CD1c-positive myeloid dendritic cell (primary cell): ENCODE measurements at regions not wholly inside any gene's neighbourhood (a gene's known extent, or its start where the extent isn't known, plus 50 kb on each side); places are given as distances from the start of the nearest gene placed in this dataset.
"Not testable (repeated sequence)": the region's sequence is repeated elsewhere in the genome, so short reads cannot be mapped to it uniquely, and the experiment has no call there.

ENCODE experiments used
- DNase-seq: peaks from one replicate; pipeline ENCODE4 v3.0.0-alpha.2; 2016; ENCODE audit errors: extremely low spot score

DNA sequence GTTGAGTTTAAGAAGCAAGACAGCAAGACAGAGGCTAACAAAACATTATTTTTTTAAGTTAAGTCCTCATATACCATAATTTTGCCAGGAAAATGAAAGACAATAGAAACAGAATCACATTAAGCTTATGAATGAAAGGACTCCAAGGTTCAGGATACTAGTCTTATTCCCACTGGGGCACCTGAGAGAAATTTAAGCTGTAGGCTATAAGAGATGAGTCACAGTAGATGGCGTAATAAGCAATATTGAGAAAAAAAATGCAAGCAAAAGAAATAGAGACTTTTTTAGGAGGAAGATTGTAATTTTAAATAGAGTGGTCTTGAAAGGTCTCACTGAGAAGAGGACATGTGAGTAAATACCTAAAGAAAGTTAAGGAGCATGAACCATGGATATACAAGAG is 57.1 kb upstream of the KIF2B start:
- no peak for DNase-seq

DNA sequence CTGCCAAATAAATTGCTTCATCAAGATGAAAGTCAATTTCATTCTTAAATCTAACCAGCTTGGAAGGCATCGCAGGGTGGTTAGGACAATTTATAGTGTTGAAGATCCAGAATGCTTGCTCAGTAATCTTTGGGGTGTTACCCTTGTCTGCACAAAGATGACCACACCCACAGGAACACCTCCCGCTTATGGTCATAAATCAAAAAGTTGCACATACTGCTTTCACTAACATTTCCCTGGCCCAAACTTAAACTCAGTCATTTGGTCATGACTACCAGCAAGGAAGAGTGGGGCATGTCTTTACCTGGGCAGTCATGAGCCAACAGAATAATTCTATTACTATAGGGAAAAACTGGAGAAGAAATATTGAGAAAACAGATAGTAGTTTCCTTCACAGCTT is 57.6 kb upstream of the KIF2B start:
- no peak for DNase-seq

DNA sequence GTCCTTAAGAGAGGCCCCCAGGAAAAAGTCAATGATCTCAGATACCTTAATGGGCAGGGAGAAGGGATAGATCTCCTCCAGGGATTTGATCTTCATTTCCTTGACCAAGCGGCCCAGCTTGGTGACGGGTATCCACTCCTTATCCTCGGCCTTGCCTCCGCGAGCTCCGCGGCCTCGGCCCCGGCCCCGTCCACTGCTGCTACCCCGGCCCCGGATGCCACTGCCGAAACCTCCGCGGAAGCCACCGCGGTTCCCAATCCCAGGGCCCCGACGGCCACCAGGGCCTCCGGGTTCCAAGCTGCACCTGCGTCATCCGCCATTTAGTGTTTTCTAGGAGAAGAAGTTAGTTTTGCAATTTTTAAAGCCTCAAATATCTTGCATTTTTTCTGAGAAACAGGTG is 65.2 kb upstream of the KIF2B start:
- DNase-seq: no peak

DNA sequence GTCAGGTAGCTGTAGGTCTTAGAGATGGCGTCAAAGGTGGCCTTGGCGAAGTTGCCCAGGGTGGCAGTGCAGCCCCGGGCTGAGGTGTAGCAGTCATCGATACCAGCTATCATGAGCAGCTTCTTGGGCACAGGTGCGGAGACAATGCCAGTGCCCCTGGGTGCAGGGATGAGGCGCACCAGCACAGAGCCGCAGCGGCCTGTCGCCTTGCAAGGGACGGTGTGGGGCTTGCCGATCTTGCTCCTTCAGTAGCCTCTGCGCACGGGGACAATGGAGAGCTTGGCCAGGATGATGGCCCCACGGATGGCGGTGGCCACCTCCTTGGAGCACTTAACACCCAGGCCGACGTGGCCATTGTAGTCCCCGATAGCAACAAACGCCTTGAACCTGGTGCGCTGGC is 65.6 kb upstream of the KIF2B start:
- not testable (repeated sequence) for DNase-seq

DNA sequence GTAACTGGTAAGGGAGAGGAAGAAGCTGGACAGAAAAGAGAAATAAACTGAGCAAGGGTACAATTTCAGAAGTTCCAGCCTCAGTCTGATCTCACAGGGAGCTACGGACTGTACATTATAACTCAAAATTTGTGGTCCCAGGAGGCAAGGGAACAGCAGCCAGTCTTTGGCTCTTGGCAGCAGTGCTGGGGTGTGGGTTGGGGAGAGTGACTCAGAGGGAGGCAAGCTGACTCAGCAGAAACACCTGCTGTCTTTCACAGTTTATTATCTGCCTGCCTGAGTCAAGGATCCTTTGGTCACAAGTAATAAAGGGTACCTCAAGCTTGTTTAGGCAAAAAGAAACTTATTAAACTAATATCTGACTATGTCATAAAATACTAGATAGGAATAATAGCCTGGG is 73.5 kb upstream of the KIF2B start:
- DNase-seq: no peak

DNA sequence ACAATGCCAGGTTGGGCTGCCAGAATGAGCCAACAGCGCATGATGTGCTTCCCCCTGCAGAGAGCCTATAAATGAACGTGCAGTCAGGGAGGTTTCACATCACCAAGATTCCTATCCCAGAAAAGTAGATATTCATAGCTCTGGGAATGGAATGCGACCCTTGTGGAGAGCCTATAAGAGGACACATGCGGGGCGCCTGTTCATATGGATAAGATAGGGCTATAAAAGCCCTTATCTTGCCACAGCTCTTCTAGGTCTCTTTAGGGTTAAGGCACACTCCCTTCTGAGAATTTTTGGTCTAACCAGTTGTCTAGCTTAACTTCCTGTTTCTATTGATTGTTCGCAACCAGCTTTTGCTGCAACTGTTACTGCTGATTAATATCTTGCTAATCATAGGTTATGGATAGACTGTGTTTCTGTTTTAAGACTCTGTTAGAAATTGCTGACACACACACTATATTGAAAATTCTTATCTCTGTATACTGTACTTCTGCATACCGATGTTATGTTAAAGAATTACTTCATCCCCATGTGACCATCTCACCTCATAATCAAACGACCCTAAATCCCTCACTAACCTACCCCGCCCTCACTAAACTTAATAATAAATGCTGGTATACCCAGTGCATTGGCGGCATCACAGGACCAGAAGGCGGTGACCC is 74.4 kb upstream of the KIF2B start:
- DNase-seq: not testable (repeated sequence)

DNA sequence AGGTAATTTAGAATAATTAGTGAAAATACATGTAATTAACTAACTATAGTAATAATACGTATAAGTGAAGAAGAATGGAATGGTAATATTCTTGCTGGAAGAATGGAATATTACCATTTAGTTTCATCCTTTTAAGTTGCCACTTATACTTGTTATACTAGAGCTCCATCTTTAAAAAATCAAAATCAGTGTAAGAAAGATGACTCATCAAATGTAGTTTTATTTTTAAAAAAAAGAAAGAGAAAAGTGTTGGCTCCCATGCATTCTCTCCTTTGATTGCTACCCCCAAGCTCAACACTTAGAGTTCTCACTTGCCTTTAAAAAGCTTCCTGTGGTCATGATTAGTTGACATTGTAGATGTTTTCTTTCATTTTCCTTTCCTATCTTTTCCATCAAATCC is 82.4 kb upstream of the KIF2B start:
- DNase-seq: no peak

DNA sequence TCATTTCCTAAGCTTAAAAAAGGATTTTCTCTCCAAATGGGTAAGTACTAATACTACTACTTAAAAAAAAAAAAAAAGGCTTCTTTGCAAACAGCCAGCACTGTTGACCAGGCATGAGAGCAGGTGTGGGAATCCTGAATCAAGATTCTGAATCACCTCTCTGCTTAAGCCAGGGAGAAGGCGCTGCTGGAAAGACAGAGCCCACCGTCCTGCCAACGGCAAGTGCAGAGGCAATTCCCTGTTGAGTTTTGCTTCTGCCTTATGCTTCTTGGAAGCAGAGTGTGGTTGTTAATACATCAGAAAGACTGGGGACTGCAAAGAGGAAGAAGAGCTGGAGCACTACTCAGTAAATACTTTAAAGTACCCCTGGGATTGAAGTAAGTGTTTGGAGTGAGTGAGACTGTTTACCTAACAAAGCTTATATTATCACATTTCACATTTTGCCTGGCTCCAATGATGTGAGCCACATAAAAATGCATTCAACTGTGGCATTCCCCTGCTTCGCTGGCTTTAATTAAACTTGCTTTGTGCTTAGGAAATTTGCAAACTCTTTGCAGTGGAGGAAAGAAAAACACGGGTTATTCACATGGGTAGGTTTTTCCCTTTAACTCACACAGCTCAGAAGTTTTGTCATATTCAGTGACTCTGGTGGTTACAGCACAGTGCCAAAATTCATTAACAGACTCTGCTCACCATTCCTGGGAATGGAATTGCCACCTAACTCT is 86.0 kb upstream of the KIF2B start:
- DNase-seq: no peak

DNA sequence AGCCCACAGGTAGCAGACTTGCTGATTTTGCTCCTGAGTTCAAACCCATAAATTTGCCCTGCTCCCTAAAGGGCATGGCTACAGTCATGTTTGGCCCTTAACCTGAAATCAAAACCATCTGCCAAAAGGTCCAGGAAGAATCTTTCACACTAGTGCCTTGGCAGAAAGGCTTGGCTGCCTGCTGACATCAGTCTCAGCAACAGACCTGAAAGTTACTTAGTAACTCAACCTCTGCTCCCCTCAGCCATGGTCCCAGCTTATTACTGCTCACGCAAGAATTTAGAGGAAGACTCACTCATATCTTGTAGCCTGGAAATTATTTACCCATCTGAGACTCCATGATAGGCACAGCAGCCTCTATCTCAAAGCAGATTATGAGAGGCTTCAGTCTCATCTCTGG is 98.0 kb upstream of the KIF2B start:
- no peak for DNase-seq

DNA sequence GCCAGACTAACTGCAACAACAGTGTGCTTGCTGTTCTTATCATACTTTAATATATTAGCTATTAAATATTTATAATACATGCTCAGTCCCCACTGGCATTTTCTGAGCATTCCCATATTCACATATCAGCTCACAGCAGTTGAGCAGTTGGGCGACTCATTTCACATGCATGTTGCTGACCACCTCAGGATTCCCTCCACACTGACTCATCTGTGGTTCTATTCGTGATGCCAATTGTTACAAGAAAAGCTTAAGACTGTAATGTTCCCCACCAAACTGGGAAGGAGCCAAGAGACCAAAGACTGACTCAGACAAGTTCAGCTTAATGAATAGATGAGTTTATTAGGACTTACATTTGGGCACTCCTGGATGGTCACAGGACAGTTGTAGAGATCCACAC is 100.3 kb upstream of the KIF2B start:
- DNase-seq: no peak

DNA sequence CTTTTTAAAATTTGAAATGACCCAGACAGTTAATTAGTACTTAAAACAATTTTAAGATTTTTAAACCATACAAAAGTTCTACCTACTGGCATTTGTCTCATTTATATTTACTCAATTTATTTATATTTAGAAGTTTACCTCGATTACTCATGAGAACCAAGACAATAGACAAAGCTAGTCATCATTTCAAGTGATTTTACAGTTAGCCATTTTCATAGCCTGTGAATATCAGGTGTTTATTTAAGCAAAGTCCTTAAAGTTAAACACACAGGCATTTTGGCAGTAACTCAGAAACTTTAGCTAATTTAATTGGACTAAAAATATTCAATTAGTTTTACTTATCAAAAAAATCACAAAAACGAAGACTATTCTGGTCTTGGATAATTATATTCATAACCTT is 101.6 kb upstream of the KIF2B start:
- no peak for DNase-seq

DNA sequence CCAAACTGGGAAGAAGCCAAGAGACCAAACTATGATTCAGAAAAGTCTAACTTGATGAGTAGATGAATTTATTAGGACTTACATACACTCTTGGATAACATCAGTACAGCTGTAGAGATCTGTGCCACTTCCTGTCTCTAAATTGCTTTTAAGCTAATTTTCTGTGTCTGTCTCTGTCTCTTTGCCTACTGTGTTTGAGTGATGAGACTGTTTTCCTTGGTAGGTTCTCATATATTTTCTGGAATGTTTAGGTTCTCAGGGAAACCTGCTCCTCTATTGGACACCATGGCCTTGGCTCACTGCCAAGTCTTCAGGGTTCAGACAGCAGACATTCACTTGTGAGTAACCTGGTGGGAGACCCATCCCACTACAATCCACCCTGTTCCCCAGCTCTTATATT is 103.5 kb upstream of the KIF2B start:
- no peak for DNase-seq

DNA sequence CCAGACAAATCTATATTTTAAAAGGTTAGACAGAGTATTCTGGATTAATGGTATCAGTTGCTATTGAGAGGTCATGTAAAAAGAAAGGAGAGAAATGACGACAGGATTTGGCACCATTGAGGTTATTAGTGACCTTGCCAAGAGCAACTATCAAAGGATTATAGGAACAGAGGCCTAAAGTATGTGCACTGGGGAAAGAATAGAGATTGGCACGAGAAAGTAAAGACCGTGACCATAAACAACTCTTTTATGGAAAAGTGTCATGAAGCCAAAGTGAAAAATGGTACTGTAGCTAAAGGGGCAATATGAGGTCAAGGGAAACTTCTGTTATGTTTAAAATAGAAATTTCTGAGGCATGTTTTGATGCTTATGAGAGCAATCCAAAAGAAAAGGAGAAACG is 115.2 kb upstream of the KIF2B start:
- DNase-seq: no peak

DNA sequence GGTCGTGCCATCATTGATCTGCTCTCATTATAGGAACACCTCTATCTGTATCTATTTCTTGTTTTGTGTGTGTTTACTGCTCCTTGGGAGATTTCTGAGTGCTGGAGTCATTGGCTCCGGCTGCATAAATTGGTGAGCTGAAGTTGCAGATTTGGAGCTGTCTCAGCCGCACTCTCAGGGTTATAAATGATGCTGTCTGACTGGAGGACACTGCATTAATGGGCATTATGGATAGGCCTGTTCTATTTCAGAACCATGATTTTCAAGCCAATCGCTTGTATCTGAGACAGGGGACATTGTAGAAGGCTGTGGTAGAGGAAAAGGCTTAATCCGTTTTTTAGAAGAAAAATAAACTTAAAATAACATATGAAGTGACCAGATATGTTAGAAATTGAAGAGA is 126.4 kb upstream of the KIF2B start:
- DNase-seq: no peak

DNA sequence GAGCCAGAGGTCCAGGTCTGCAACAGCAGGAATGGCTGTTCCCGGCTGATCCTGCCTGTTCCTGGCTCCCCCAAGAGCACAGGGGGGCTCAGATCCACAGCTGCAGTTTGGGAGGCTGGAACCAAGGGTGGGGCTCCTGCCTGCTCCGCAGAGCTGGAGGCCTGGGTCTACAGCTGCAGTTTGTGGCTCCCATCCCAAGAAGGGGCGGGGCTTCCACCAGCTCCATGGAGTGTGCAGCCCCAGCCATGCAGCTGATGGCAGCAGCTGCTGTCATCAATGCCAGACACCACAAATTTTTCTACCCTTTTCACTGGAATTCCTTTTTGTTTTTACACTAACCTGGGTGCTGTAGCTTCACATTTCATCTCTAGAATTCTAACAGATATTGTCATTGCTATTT is 135.4 kb upstream of the KIF2B start:
- DNase-seq: no peak

DNA sequence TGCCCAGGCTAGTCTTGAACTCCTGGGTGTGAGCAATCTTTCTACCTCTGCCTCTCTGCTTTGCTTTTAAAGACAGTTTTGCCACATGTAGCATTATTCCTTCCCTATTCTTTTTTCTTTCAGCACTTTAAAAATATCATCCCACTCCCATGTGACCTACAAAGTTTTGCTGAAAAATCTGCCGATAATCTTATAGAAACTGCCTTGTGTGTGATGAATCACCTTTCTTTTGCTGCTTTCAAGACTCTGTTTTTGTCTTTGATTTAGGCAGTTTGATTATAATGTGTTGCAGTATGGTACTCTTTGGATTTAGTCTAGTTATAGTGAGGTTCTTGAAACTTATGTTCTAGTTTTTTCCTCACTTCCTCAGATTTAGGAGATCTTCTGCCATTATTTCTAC is 142.0 kb upstream of the KIF2B start:
- no peak for DNase-seq

DNA sequence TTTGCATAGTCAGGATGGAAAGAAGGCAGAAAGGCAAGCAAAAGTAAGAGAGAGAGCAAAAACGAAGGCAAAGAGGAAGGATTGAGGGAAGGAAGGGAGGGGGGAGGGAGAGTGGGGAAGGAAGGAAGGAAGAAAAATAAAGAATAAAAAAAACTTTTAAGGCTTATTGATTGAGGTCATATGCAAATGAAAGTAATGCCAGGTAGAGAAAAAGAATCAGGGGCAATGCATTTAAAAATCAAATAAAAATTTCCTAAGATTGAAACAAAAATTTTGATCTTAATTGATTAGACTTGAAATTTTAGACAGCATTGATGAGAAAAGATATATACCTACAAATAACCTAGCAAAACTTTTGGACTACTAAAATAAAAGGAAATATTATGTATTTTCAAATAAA is 153.9 kb upstream of the KIF2B start:
- DNase-seq: no peak

DNA sequence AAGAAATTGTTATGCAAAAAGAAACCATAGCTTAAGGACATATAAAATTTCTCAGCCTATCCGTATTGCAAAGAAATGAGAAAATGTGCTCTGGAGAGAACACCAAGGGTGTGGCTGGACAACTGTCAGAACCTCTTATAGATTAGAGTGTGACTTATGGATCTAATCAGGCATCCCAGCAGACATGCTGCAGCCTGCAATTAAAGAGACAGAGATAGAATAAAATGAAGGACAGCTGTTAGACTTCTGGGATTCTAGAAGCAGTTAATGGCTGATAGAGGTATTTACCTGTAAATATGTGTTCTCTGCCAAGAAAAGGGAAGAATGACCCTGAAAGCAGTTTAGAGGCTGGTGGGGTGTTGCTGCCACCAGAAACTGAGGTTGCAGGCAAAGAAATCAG is 160.1 kb upstream of the KIF2B start:
- no peak for DNase-seq

DNA sequence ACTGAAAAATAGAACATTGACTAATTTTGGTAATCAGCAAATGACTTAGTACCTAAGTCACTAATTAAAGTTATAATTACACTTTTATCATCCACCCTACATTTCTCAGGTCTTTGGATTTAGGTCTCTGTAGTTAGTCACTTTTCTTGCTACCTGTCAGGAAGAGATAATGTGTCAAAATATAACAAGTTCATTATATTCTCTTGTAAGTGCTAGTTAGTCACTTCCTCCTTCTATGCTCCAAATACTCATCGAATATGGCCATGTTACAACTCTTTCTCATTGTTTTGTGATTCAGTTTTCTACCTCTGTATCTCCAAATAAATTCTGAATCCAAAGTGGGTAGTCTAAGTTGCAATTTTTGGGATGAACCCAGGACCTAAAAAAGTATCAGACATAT is 163.5 kb upstream of the KIF2B start:
- DNase-seq: no peak

DNA sequence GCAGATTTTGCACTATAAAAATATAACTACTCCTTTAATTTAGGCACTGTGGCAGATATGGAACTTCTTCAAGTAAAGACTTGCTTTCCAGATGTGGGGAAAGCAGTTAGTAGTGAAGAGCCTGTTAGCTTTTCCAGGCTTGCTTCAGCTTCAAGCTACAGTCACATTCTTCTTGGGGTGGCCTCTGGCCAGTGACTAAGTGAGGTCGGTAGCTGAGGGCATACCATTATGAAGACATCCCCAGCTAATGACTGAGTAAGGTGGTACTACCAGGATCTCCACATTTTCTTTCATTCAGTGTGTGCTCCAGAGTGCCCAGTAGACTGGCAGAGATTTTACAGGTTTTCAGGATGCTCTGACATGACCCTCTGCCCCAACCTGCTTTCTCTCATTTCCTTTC is 167.1 kb upstream of the KIF2B start:
- no peak for DNase-seq

DNA sequence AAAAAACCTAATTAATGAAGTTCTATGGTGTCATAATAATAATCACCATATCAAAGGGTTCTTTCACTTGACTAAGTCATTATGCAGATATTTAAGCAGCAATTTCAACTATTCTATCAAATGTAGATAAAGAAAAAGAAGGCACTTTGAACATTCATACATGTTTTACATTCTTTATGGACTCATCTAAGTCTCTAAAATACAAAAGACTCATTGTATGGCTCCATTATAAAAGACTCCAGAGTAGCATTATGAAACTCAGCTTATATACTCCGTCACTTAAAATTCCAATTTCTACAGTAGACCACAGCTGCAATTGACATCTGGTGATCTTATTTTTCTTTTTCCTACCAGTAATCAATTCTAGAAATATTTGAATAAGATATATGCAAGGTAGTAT is 173.5 kb upstream of the KIF2B start:
- DNase-seq: no peak

DNA sequence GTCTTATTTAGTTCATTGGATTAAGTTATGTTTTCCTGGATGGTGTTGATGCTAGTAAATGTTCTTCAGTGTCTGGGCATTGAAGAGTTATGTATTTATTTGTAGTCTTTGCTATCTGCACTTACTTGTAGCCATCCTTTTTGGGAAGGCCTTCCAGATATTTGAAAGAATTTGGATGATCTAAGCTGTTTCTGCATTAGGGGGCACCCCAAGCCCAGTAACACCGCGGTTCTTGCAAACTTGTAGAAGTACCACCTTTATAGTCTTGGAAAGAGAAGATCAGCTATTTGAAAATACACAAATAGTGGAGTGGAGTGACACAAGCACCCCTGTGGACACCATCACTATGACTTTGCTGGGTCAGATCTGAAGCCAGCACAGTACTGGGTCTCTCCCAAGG is 175.9 kb upstream of the KIF2B start:
- no peak for DNase-seq

DNA sequence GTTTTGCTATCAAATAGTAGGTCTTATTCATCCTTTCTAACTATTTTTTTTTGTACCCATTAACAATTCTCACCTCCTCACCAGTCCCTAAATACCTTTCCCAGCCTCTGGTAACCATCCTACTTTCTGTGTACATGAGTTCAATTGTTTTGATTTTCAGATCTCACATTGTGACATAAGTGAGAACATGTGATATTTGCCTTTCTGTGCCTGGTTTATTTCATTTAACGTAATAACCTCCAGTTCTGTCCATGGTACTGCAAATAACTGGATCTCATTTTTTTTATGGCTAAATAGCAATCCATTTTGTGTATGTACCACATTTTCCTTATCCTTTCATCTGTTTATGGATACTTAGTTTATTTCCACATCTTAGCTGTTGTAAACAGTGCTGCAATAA is 181.9 kb upstream of the KIF2B start:
- DNase-seq: no peak

DNA sequence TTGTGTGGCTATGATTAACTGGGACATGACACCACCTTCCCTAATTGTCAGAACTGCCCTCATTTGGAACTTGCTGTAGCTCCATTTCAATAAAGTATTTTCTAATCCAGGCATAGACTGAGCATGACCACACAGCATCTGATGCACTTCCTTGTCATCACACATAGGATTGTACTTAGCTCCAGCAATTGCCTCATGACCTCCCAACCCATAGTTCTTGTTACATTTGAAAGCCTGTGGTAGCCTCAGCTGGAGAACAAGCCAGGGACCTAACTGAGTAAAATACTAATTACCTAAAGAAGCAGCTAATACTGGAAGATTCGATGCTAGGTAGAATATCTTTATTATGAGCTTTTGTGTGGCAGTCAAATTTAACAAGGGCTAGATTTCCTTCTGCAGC is 187.3 kb upstream of the KIF2B start:
- no peak for DNase-seq
